Left colon (tissue), 2 donors: ENCODE measurements at regions not wholly inside any gene's neighbourhood (a gene's known extent, or its start where the extent isn't known, plus 50 kb on each side); places are given as distances from the start of the nearest gene placed in this dataset.

Experiments
- ATAC-seq: fragments of 200-7000 bp; cut with Tn5 transposase; one replicate; pipeline ENCODE4 v1.9.1; 2020; ENCODE audit warnings: mild to moderate bottlenecking, moderate library complexity
- DNase-seq, 2 donors: peaks; one replicate each; pipeline ENCODE4 v3.0.0-alpha.2; 2020
- intact Hi-C, 2 donors: fragments of 100-400 bp; cut with DNase I in 1 of 2; cut with micrococcal nuclease in 1 of 2; formaldehyde crosslinking; loops; one replicate each; pipeline versions ENCODE4 v1.11.2 to v1.14.0; 2022; cut with DNase I, micrococcal nuclease
- donor health status: DM: no; HTN: no; CAD: no.
- donor health status: DM: yes; HTN: yes; CAD: no.

DNA sequence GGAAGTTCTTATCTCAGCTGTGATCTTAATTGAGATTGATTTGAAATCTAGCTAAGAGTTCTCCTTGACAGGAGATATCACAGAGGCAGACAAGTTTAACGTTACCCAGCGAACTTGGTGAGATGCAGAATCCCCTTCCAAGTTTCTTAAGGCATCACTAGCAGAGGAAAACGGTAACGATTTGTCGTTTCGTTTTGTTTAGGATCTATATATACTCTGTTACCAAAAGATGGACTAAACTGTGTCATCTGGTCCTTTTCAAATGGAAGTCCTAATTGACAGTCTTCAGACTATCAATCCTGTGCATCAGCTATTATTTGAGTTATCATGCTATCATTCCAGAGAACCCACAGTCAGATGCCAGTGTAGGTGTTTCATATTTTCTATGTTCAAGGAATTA lies 316.7 kb upstream of the SORCS1 start:
- intact Hi-C loops: no loop called here
- DNase-seq (no peak), ATAC-seq (no peak)

DNA sequence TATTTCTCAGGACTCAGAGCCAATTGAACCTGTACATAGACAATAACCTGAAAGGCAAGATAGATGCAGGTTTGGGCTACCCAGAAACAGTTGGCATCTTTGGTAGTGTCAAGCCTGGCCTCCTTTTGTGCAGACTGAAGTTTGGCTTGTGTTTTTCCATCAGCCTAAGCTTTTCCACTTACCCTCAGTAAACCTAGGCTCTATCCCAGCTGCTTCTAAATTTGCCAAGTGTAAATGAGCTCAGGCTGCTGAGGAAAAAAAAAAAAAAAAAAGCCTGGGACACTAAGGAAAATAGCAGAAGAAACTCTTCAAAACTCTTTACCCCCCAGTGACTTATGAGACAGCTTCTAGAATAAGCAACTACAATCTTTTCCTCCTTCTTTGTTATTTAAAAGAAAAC lies 316.3 kb upstream of the SORCS1 start:
- ATAC-seq (no peak), DNase-seq (no peak)
- intact Hi-C loops: no loop called here

DNA sequence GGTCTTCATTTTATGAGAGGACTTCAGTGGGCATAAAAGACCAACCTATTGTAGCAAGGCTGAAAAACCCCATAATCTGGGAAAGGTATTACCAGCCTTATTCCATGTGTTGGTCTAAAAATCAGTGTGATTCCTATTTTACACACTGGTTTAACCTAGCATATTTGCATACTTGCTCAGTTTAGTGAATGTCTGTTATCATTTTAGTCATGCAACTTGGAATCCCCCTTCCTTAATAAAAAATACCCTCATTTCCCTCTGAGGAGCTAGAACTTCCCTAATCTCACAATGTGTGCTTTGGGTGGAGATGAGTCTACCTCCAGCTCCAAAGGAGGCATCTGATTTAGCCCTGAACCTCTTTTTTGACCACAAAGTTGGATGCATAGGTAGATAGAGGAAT lies 312.8 kb upstream of the SORCS1 start:
- intact Hi-C loops: no loop called here
- no peak for ATAC-seq

DNA sequence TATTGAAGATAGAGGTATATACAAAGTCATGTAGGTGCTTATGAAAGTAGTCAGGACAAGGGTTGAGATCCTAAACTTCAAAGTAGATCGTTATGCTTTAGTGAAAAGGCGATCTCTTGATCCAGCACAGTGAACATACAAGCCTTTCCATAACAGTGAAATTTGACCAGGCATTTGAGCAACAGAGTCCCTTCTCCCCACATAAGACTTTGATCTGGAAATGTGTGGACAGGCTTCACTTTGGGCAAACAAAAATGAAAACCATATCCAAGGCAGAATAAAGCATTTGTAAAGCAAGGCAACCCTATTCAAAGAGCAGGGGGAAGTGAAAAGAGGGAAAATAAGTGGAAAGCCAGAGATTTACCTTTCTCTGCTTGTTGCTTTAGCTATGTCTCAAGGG lies 311.9 kb upstream of the SORCS1 start:
- no peak for DNase-seq
- intact Hi-C loops: no loop called here
- ATAC-seq: no peak

More for the DNA sequence above, 312.8 kb upstream of the SORCS1 start:
- DNase-seq: no peak

DNA sequence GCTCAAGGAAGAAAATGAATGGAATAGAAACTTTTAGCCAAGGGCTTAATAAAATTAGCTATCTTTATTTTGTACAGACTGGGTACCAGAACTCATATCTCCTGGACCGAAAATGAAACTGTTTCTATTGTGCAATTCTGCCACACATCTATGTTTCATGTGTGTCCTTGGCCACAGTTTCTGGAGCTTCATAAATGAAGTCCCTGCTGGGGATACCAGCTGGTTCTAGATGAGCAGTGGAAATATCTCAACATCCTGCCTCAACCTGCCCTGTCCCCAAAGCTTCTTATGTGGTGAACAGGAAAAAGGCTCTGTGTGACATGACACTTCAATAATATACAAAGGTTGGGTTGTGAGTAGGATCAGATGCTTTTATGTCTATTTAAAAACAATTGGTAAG lies 310.1 kb upstream of the SORCS1 start:
- intact Hi-C loops: no loop called here
- DNase-seq: no peak
- ATAC-seq: no peak

GRCh38 chr10:107473225-107473624 lies 308.7 kb upstream of the SORCS1 start:
- DNase-seq: no peak
- ATAC-seq: no peak
- intact Hi-C loops: no loop called here

- DNase-seq (no peak), ATAC-seq (no peak)
- intact Hi-C loops: no loop called here
Observed at GRCh38 chr10:107471911-107472310, 307.4 kb upstream of the SORCS1 start.

DNA sequence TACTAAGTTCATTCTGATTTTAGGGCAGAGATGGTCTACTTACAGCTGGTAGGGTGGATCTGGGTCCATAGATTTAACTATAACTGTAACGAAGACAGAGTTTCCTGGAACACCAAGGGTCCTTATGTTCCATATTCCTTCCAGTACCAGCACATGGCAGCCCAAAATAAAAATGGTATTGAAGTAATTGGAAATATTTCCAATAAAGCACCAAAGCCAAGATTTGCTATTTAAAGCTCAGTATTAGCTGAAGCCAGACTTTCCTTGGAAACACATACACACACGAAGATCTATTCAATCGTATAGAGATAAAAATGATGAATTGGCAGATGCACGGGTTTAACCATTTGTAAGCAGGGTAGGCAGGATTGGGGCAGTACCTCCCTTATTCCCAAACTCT lies 289.1 kb upstream of the SORCS1 start:
- intact Hi-C loops: no loop called here
- no peak for DNase-seq
- ATAC-seq: no peak

DNA sequence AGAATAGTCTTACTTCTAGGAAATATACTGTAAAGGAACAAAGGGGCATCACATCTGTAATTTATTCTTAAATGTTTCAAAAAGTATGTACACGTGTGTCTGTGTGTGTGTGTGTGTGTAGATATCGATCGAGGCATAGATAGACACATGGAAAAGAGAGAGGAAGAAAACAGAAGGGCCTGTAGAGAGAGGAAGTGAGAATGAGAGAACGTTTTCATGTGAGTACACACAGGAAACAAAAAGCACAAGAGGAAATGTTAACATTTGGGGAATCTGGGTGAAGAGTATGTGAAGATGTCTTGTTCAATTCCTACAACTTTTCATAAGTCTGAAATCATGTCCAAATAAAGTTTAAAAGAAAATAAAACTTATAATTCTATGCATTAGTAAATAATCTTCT lies 286.5 kb upstream of the SORCS1 start:
- ATAC-seq: no peak

GRCh38 chr10:107450056-107450455 lies 285.6 kb upstream of the SORCS1 start:
- intact Hi-C loops: no loop called here
- ATAC-seq (no peak), DNase-seq (no peak)

More for the DNA sequence above, 286.5 kb upstream of the SORCS1 start:
- intact Hi-C loops: no loop called here
- no peak for DNase-seq

DNA sequence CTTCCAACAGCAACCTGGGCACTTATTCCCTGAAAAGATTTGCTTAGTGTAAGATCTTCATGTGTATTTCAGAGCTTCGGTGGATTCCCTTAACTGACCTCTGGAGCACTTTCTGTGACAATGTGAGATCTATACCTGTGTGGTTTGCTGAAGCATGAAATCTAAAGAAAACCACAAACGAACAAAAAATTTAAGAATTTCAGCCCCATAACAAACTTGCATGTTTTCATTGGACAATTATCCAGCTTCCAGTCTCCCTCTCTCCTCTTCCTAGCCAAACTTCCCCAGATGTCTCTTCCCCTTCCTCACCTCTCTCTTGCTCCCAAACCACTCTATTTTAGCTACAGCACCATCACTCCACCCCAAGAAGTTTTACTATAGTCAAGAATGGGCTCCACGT lies 279.9 kb upstream of the SORCS1 start:
- intact Hi-C loops: no loop called here
- ATAC-seq: no peak
- DNase-seq: no peak

DNA sequence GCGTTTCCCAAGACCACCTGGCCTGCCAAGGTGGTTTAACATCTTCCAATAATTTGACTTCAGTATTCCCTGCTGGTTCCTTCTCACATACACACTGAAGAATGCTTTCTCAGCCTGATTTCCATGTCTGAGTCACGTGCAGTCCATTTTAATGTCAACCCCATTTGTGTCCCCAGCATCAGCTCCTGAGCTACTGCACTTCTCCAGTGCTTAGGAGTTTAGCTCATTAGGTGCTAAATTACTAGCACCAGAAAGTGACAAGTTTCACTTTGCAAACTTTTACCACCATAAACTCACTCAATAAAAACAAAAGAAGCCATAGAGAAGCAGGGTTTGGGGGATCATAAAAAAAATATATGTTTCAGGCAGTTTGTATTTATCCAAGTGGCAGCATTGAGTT lies 279.3 kb upstream of the SORCS1 start:
- DNase-seq (no peak), ATAC-seq (no peak)
- intact Hi-C loops: no loop called here

- no peak for DNase-seq
- no peak for ATAC-seq
- intact Hi-C loops: no loop called here
Observed at GRCh38 chr10:107443326-107443725, 278.8 kb upstream of the SORCS1 start.

DNA sequence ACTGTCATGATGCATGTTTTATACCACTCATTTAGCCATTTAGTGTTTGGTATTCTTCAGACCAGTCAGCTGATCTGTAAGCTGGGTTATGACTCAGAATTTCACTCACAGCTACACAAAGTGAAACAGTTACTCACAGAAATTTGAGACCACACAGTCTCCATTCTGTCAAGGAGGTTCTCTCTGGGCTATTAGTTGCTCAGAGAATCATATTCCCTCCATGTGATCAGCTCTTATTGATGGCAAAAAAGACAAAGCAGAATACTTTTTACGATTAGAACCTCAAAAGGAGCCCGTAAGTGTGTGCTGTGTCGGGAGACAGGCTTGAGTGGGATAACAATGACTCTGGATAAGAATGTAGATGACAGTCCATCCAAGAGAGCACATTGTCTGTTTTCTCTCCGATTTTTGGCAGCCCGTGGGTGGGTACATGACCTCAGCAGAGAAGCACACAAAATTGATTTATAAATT lies 277.6 kb upstream of the SORCS1 start:
- no peak for ATAC-seq
- intact Hi-C loops: no loop called here
- no peak for DNase-seq

GRCh38 chr10:107440741-107441140 lies 276.2 kb upstream of the SORCS1 start:
- intact Hi-C loops: no loop called here
- DNase-seq (no peak), ATAC-seq (no peak)

GRCh38 chr10:107437921-107438320 lies 273.4 kb upstream of the SORCS1 start:
- ATAC-seq: no peak
- intact Hi-C loops: no loop called here
- no peak for DNase-seq

- intact Hi-C loops: no loop called here
- DNase-seq (no peak), ATAC-seq (no peak)
Observed at GRCh38 chr10:107436568-107436967, 272.1 kb upstream of the SORCS1 start.

DNA sequence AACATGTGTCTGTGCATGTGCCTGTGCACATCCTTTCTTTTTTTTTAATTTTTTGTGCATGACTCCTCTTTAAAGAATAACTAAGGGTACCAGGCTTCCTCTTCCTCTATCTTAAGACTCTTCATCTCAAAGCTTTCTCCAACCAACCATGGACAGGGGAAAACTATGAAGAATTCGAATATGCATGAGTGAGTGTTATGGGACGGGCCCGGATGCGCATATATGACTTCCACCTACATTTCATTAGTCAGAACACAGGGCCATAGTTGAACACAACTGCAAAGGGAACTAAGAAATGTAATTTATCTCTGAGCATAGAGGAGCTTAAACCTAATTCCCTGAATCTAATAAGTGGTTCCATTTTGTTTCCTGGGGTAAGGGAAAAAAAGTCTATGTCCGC lies 270.3 kb upstream of the SORCS1 start:
- intact Hi-C loops: no loop called here
- no peak for DNase-seq
- no peak for ATAC-seq

GRCh38 chr10:107434201-107434600 lies 269.7 kb upstream of the SORCS1 start:
- no peak for ATAC-seq
- intact Hi-C loops: no loop called here
- no peak for DNase-seq

- ATAC-seq (no peak), DNase-seq (no peak)
- intact Hi-C loops: no loop called here
Observed at GRCh38 chr10:107433605-107434004, 269.1 kb upstream of the SORCS1 start.

DNA sequence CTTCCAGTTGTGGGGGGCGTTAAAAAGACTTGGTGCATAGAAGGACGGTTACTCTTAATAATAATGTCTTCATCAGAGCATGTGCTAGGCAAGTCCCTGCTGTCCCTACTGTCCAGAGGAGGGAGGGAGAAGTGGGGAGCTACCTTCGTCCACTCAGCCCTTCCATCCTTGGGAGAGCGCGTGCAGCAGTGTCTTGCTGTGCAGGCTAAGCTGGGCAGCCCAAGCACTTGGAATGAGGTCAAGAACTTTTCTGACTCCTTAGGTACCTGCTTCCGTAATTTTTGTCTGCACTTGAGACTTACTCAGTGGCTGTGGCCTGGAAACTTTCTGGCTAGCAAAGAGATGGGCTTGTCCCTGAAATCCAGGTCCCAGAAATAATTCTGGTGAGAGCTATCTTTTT lies 265.9 kb upstream of the SORCS1 start:
- intact Hi-C loops: no loop called here
- DNase-seq: no peak
- no peak for ATAC-seq

- DNase-seq (no peak), ATAC-seq (no peak)
- intact Hi-C loops: no loop called here
Observed at GRCh38 chr10:107427016-107427415, 262.5 kb upstream of the SORCS1 start.
